ENCODE measurements at regions not wholly inside any gene's neighbourhood (a gene's known extent, or its start where the extent isn't known, plus 50 kb on each side); places are given as distances from the start of the nearest gene placed in this dataset.

DNA sequence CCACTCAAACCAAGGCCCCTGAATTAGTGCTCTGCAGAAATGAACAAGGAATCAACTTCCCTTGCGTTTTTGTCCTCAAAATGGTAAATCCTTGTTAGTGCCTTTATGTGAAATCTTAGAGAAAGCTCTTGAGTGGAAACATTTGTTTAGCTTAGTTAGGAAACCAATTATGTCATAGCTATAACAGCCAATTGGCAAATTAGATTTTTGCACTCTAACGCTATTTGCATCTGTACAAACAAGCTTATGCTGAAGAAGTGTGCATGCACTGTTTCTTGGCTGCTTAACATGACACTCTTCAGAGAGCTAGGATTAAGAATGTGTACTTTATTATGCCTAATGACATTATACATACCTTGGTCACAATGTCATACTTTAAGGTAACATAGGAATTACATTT is 622.6 kb upstream of the SLC35B3 start:
- no peaks in the 10 kb centered on the region for H3K79me2 ChIP-seq (ENCODE audit: control insufficient read depth, insufficient read depth, low read length)
- no peak overlapping the region for H3K4me2 ChIP-seq (ENCODE audit: insufficient read depth, low read length)
- H3K9me1 ChIP-seq (replicated peaks; ENCODE audit: control insufficient read depth, extremely low read depth, insufficient read depth, low read length): no peaks in the 10 kb centered on the region
- POLR2A ChIA-PET: no interaction called here
- DNase-seq (ENCODE audit: low read depth, low spot score) (no peak), FAIRE-seq (no peak)
- no TSS peak for BruUV-seq (replicated peaks)
- TF ChIP-seq, protein P1, sequence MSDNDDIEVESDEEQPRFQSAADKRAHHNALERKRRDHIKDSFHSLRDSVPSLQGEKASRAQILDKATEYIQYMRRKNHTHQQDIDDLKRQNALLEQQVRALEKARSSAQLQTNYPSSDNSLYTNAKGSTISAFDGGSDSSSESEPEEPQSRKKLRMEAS (IDR thresholded peaks at IDR 0.05; ENCODE audit: insufficient read depth, insufficient read length): no peak
- no peak for TF ChIP-seq EZH2 (IDR thresholded peaks at IDR 0.05; ENCODE audit: borderline replicate concordance, low read depth, low read length, severe bottlenecking)
- TF ChIP-seq GATA2 (IDR thresholded peaks at IDR 0.05; ENCODE audit: insufficient read depth, insufficient read length, low read depth, low read length): no peak
- TF ChIP-seq, protein P2, sequence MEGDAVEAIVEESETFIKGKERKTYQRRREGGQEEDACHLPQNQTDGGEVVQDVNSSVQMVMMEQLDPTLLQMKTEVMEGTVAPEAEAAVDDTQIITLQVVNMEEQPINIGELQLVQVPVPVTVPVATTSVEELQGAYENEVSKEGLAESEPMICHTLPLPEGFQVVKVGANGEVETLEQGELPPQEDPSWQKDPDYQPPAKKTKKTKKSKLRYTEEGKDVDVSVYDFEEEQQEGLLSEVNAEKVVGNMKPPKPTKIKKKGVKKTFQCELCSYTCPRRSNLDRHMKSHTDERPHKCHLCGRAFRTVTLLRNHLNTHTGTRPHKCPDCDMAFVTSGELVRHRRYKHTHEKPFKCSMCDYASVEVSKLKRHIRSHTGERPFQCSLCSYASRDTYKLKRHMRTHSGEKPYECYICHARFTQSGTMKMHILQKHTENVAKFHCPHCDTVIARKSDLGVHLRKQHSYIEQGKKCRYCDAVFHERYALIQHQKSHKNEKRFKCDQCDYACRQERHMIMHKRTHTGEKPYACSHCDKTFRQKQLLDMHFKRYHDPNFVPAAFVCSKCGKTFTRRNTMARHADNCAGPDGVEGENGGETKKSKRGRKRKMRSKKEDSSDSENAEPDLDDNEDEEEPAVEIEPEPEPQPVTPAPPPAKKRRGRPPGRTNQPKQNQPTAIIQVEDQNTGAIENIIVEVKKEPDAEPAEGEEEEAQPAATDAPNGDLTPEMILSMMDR (IDR thresholded peaks at IDR 0.05; ENCODE audit: extremely low read depth in 1 of 2, insufficient read depth in 1 of 2, low read depth in 1 of 2, low read length in 2 of 2): no peak
- TF ChIP-seq POLR2A (IDR thresholded peaks at IDR 0.05; ENCODE audit: low read depth, low read length): no peak
- TF ChIP-seq JUN (IDR thresholded peaks at IDR 0.05; ENCODE audit: borderline replicate concordance, insufficient read depth, insufficient read length, low read depth): no peak
- TF ChIP-seq MYC (IDR thresholded peaks at IDR 0.05; ENCODE audit: low read depth, low read length): no peak
- no peak for TF ChIP-seq FOS (IDR thresholded peaks at IDR 0.05; ENCODE audit: borderline replicate concordance, insufficient read depth, low read length)
- TF ChIP-seq POLR2AphosphoS5 (IDR thresholded peaks at IDR 0.05; ENCODE audit: insufficient read depth, low read depth, low read length): no peak
- H3K9ac ChIP-seq (replicated peaks; ENCODE audit: extremely low read depth, insufficient read depth, low read length): no peak overlapping the region
- H3K4me1 ChIP-seq (ENCODE audit: control insufficient read depth, extremely low read depth, insufficient read depth, low read length): no peaks in the 10 kb centered on the region
- H3K9me3 ChIP-seq (replicated peaks; ENCODE audit: control insufficient read depth, insufficient read depth, low read length): no peaks in the 10 kb centered on the region
- H4K20me1 ChIP-seq (replicated peaks; ENCODE audit: control insufficient read depth, extremely low read depth, insufficient read depth, low read length): no peaks in the 10 kb centered on the region
- CTCF ChIA-PET: no interaction called here
- no peak overlapping the region for H3K4me3 ChIP-seq (replicated peaks in 1 of 3; ENCODE audit: insufficient read depth in 1 of 3, low read depth in 1 of 3, low read length in 3 of 3)
- no peak overlapping the region for H3K27ac ChIP-seq (ENCODE audit: insufficient read depth, low read depth, low read length)
- no peaks in the 10 kb centered on the region for H3K27me3 ChIP-seq (ENCODE audit: control insufficient read depth in 2 of 2, insufficient read depth in 2 of 2, low read length in 2 of 2)
- intact Hi-C loops (cut with micrococcal nuclease) (no loop called here), dilution Hi-C loops (cut with MboI; ENCODE audit: extremely low pct_ligation_motif_present, low sequenced_read_pairs) (no loop called here)
- H2AFZ ChIP-seq (ENCODE audit: low read depth, low read length): no peak overlapping the region
- no peaks in the 10 kb centered on the region for H3K36me3 ChIP-seq (ENCODE audit: control insufficient read depth in 2 of 2, extremely low read depth in 1 of 2, insufficient read depth in 2 of 2, low read length in 2 of 2)
